Esophagus (tissue), 2 donors: ENCODE measurements at regions not wholly inside any gene's neighbourhood (a gene's known extent, or its start where the extent isn't known, plus 50 kb on each side); places are given as distances from the start of the nearest gene placed in this dataset.
"Not testable (repeated sequence)": the region's sequence is repeated elsewhere in the genome, so short reads cannot be mapped to it uniquely, and the experiment has no call there.

ENCODE experiments used
- H3K27ac ChIP-seq, 2 donors: one replicate each; pipeline ENCODE4 v1.5.1; 2013; ENCODE audit warnings: low read depth in 2 of 2, mild to moderate bottlenecking in 2 of 2, inconsistent platforms in 1 of 2, low read length in 1 of 2, moderate library complexity in 1 of 2
- H3K27me3 ChIP-seq, 2 donors: one replicate each; pipeline ENCODE4 v1.6.1; 2013; ENCODE audit warnings: low read length in 2 of 2, control low read depth in 1 of 2, mild to moderate bottlenecking in 1 of 2; ENCODE audit not compliant: insufficient read depth in 2 of 2, control insufficient read depth in 1 of 2
- H3K36me3 ChIP-seq, 2 donors: one replicate each; pipeline ENCODE4 v1.6.1; 2013; ENCODE audit warnings: low read length in 1 of 2; ENCODE audit not compliant: control insufficient read depth in 2 of 2, insufficient read depth in 2 of 2
- H3K4me1 ChIP-seq, 2 donors: one replicate each; pipeline ENCODE4 v1.6.1; 2013; ENCODE audit warnings: low read length in 1 of 2; ENCODE audit not compliant: control insufficient read depth in 2 of 2, insufficient read depth in 2 of 2
- H3K4me3 ChIP-seq, 2 donors: one replicate each; pipeline ENCODE4 v1.5.1; 2013; ENCODE audit warnings: low read length in 2 of 2, mild to moderate bottlenecking in 2 of 2, low read depth in 1 of 2, moderate library complexity in 1 of 2
- H3K9me3 ChIP-seq, 2 donors: one replicate each; pipeline ENCODE4 v1.6.1; 2013; ENCODE audit warnings: mild to moderate bottlenecking in 2 of 2, low read depth in 1 of 2, low read length in 1 of 2, moderate library complexity in 1 of 2; ENCODE audit not compliant: control insufficient read depth in 2 of 2, insufficient read depth in 1 of 2
- WGBS, 2 donors: extraction: QIAGEN DNeasy Blood & Tissue Kit; methylation state at CpG; one replicate each; pipeline ENCODE4 v1.1.7; 2013; 5-methylcytosine and 5-hydroxymethylcytosine counted together
- donor health status: healthy with polysubstance abuse.
- donor health status: Bipolar disorder and iron deficiency.

- no peaks in the 10 kb centered on the region for H3K4me1 ChIP-seq
- H3K27ac ChIP-seq: no peak overlapping the region
- H3K4me3 ChIP-seq: no peak overlapping the region
- no peaks in the 10 kb centered on the region for H3K36me3 ChIP-seq
- H3K9me3 ChIP-seq: peaks cover 0 to 2% of the 10 kb centered on the region in 2 donors
- WGBS, 2 donors: 50 to 55% methylated on average over 4 of the region's 4 CpGs
- no peaks in the 10 kb centered on the region for H3K27me3 ChIP-seq
These were observed 1280.4 kb downstream of the NSUN3 start for GRCh38 chr3:95343228-95343627.

- 94 to 97% methylated on average over 1 of the region's 1 CpG for WGBS, 2 donors
- Histone ChIP-seq H3K36me3 (no peaks in the 10 kb centered on the region), H3K4me3 (no peak overlapping the region), H3K27me3 (no peaks in the 10 kb centered on the region), H3K27ac (no peak overlapping the region), H3K4me1 (no peaks in the 10 kb centered on the region), H3K9me3 (peaks cover 0 to 2% of the 10 kb centered on the region in 2 donors)
These were observed 1280.9 kb downstream of the NSUN3 start for GRCh38 chr3:95343767-95344166.

- 55 to 70% methylated on average over 4 of the region's 4 CpGs for WGBS, 2 donors
- H3K27ac ChIP-seq, H3K4me1 ChIP-seq, H3K4me3 ChIP-seq, H3K9me3 ChIP-seq, H3K36me3 ChIP-seq, H3K27me3 ChIP-seq: not testable (repeated sequence)
These were observed 1285.1 kb downstream of the NSUN3 start for GRCh38 chr3:95347936-95348335.

GRCh38 chr3:95348879-95349278 is 1286.0 kb downstream of the NSUN3 start:
- H3K27ac ChIP-seq: no peak overlapping the region
- no peaks in the 10 kb centered on the region for H3K9me3 ChIP-seq
- no peaks in the 10 kb centered on the region for H3K27me3 ChIP-seq
- H3K36me3 ChIP-seq: no peaks in the 10 kb centered on the region
- 87% methylated on average over 3 of the region's 3 CpGs for WGBS, 2 donors
- no peak overlapping the region for H3K4me3 ChIP-seq
- H3K4me1 ChIP-seq: no peaks in the 10 kb centered on the region

- Histone ChIP-seq H3K9me3 (no peaks in the 10 kb centered on the region), H3K27me3 (no peaks in the 10 kb centered on the region), H3K27ac (no peak overlapping the region), H3K36me3 (no peaks in the 10 kb centered on the region), H3K4me3 (no peak overlapping the region), H3K4me1 (no peaks in the 10 kb centered on the region)
- 75 to 80% methylated on average over 4 of the region's 4 CpGs for WGBS, 2 donors
These were observed 1287.2 kb downstream of the NSUN3 start for GRCh38 chr3:95350049-95350448.

- H3K27me3 ChIP-seq: no peaks in the 10 kb centered on the region
- WGBS, 2 donors: 59 to 60% methylated on average over 2 of the region's 2 CpGs
- no peaks in the 10 kb centered on the region for H3K36me3 ChIP-seq
- H3K4me3 ChIP-seq: no peak overlapping the region
- no peaks in the 10 kb centered on the region for H3K9me3 ChIP-seq
- H3K27ac ChIP-seq: no peak overlapping the region
- H3K4me1 ChIP-seq: no peaks in the 10 kb centered on the region
These were observed 1288.3 kb downstream of the NSUN3 start for GRCh38 chr3:95351158-95351557.

DNA sequence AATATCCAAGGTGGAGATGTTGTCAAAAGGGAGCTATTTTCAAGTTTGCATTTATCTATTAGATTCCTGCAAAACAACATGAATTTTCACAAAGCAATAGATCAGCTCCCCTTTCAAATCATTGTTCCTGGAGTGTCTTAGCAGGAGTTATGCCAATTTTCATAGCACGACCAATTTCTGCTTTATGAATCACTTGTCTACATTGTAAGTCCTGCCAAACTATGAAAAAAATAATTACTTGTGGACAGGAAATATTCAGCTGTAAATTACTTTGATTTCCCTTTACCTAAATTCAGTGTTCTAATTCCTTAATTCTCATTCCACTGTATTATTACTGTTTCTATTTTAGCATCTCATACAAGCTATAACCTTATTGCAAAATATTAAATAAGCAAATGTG is 1289.6 kb downstream of the NSUN3 start:
- no peak overlapping the region for H3K27ac ChIP-seq
- H3K4me3 ChIP-seq: no peak overlapping the region
- H3K4me1 ChIP-seq: no peaks in the 10 kb centered on the region
- H3K9me3 ChIP-seq: no peaks in the 10 kb centered on the region
- no peaks in the 10 kb centered on the region for H3K36me3 ChIP-seq
- no peaks in the 10 kb centered on the region for H3K27me3 ChIP-seq
- WGBS, 2 donors: 29 to 46% methylated on average over 1 of the region's 1 CpG

DNA sequence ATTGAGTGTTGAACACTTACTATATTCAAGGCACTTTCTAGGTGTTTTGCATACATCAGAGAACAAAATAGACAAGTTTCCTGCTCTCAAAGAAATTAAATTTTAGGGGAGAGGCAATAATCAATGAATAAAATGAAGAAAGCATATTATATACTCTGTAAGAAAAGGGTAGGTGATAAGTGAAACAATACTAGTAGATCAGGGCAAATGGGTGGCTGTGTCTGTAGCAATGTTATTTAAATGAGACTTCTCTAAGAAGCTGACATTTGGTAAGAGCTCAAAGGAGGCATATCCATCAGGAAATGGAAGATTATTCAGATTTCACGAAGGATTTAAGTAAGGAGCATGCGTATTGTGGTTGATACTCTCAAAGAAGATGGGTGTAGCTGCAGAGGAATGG is 1291.6 kb downstream of the NSUN3 start:
- Histone ChIP-seq H3K4me3 (no peak overlapping the region), H3K27me3 (no peaks in the 10 kb centered on the region), H3K36me3 (no peaks in the 10 kb centered on the region), H3K4me1 (no peaks in the 10 kb centered on the region), H3K9me3 (no peaks in the 10 kb centered on the region), H3K27ac (no peak overlapping the region)
- WGBS, 2 donors: 73 to 80% methylated on average over 2 of the region's 2 CpGs

DNA sequence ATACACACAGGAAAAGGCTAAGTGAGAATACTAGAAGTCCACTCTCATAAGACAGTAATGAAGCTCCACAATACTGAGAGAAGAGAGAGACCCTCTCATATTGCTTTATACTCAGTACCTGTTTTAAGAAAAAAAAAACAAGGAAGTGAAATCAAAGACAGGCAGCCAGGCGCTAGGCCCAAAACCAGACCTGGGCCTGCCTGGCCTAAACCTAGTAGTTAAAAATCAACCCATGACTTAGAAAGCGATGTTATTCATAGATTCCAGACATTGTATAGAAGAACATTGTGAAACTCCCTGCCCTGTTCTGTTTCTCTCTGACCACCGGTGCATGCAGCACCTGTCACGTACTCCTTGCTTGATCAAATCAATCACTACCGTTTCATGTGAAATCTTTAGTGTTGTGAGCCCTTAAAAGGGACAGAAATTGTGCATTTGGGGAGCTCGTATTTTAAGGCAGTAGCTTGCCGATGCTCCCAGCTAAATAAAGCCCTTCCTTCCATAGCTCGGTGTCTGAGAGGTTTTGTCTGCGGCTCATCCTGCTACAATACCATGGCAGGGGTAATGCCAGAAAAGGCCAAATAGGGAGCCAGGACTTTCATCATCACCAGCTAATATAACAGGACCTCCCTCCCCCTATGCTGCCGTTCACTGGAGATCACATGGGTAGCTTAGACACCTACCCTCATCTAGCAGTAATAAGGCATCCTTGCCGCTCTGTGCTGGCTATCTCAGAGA is 1294.1 kb downstream of the NSUN3 start:
- H3K27ac ChIP-seq: no peak overlapping the region
- H3K36me3 ChIP-seq: no peaks in the 10 kb centered on the region
- no peak overlapping the region for H3K4me3 ChIP-seq
- no peaks in the 10 kb centered on the region for H3K4me1 ChIP-seq
- H3K9me3 ChIP-seq: no peaks in the 10 kb centered on the region
- H3K27me3 ChIP-seq: no peaks in the 10 kb centered on the region
- 85 to 89% methylated on average over 11 of the region's 11 CpGs for WGBS, 2 donors

GRCh38 chr3:95387242-95388021 is 1324.6 kb downstream of the NSUN3 start:
- H3K4me1 ChIP-seq: no peaks in the 10 kb centered on the region
- no peak overlapping the region for H3K4me3 ChIP-seq
- H3K36me3 ChIP-seq: no peaks in the 10 kb centered on the region
- no peak overlapping the region for H3K27ac ChIP-seq
- peaks cover 0 to 8% of the 10 kb centered on the region in 2 donors for H3K9me3 ChIP-seq
- WGBS, 2 donors: 69% methylated on average over 6 of the region's 6 CpGs
- no peaks in the 10 kb centered on the region for H3K27me3 ChIP-seq
